Caki2 (cell line): ENCODE measurements at regions not wholly inside any gene's neighbourhood (a gene's known extent, or its start where the extent isn't known, plus 50 kb on each side); places are given as distances from the start of the nearest gene placed in this dataset.

Experiments
- DNase-seq: peaks from one replicate; pipeline ENCODE4 v3.0.0-alpha.2; 2015; ENCODE audit warnings: low read depth
- in situ Hi-C: cut with HindIII; loops from 2 replicates; pipeline ENCODE4 v1.10.0; 2016; ENCODE audit warnings: low sequenced_read_pairs, low pct_unique_long_range_greater_than_20kb, mixed read lengths

- no peak for DNase-seq
- in situ Hi-C loops, result no loop called here
These were observed 104.4 kb upstream of the CXCL14 start for GRCh38 chr5:135683189-135683588.

DNA sequence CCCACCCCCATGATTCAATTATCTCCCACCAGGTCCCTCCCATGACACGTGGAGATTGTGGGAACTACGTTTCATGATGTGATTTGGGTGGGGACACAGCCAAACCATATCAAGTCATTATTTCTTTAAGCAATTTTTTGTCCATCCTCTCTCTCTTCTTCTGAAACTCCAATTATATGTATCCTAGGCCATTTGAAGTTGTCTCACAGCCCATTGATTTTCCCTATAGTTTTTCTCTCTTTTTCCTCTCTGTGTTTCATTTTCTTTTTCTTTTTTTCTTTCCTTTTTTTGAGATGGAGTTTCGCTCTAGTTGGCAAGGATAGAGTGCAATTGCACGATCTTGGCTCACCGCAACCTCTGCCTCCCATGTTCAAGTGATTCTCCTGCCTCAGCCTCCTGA lies 101.9 kb upstream of the CXCL14 start:
- DNase-seq, result no peak
- in situ Hi-C loops, result no loop called here

- in situ Hi-C loops, result no loop called here
- DNase-seq, result no peak
These were observed 100.0 kb upstream of the CXCL14 start for GRCh38 chr5:135678640-135679268.

- in situ Hi-C loops, result no loop called here
These were observed 93.2 kb upstream of the CXCL14 start for GRCh38 chr5:135671966-135672365.

GRCh38 chr5:135671052-135671705 lies 92.4 kb upstream of the CXCL14 start:
- in situ Hi-C loops, result no loop called here
- DNase-seq, result no peak

More at GRCh38 chr5:135671966-135672365, 93.2 kb upstream of the CXCL14 start:
- no peak for DNase-seq

DNA sequence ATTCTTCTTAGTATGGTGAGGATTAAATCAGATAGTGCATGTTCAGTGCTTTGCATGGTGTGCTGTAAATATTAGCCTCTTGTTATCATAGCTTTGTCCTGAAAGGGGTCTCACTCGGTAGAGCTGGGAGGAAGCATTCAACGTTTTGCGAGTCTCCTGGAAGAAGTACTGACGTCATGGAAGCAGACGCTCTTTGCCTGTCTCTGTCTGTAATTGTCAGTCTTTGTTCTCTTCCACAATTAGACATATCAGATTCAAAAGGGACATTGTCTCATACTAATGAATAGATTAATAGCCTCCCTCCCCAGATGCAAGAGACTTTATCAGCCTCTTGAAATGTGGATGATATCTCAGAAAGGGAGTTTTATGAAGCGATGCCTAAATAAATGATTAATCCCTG lies 91.8 kb upstream of the CXCL14 start:
- in situ Hi-C loops, result no loop called here
- no peak for DNase-seq

- in situ Hi-C loops, result no loop called here
- no peak for DNase-seq
These were observed 90.6 kb upstream of the CXCL14 start for GRCh38 chr5:135669416-135669815.

DNA sequence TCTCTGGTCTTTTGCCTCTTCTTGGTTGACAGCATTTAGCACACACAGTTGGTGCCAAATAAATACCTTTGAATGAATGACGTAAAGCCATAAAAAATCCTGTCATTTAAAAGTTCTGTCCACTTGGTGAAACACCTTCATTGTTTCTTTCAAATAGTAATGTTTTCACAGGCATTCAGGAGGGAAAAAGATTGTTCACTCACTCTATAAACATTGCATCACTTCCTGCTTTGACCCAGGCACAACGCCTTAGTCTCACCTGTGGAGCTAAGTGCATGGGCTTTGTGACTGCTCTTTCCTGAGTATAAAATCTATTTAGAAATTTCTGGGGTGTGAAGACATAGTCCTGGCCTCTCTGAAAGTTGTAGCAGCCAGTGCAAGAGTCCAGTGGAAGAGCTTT lies 88.9 kb upstream of the CXCL14 start:
- in situ Hi-C loops, result no loop called here
- no peak for DNase-seq

DNA sequence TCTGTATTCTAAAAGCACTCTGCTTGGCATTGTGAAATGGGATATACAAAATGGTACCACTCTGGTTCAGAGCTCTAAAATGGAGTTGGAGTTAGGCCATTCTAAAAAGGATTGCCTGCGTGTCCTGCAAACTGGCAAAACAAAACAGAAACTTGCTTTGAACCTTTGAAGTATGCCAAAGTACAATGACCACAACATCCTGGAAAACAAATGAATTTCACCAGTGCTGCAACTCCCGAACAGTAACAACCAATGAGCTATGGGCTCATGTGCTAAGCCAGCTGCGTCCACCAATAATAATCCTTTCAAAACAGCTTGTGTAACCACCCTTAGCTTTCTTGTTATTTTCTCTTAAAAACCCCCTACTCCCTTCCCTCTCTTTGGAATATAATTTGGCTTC lies 88.4 kb upstream of the CXCL14 start:
- DNase-seq, result no peak
- in situ Hi-C loops, result no loop called here

DNA sequence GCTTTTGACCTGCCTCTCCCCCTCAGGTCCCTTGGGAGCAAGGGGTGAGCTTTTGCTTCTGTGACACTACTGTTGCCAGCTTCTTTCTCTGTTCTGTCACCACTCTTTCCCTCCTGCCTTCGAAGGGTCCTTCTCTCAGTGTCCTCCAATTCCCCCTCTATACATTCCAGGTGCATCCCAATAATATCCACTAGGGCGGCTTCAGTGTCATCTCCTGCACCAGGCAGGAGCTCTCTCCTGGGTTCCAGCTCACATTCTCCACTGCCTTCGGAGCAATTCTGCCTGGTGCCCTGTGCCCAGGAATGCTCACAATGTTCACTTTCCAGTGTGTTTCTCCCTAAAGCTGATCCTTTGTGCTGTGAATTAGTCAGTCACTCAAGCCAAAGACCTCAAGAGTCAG lies 83.9 kb upstream of the CXCL14 start:
- in situ Hi-C loops, result no loop called here
- no peak for DNase-seq

- in situ Hi-C loops, result no loop called here
- no peak for DNase-seq
These were observed 83.3 kb upstream of the CXCL14 start for GRCh38 chr5:135662061-135662481.

GRCh38 chr5:135660826-135661575 lies 82.2 kb upstream of the CXCL14 start:
- DNase-seq, result peak; percentile 57
- in situ Hi-C loops, result no loop called here

DNA sequence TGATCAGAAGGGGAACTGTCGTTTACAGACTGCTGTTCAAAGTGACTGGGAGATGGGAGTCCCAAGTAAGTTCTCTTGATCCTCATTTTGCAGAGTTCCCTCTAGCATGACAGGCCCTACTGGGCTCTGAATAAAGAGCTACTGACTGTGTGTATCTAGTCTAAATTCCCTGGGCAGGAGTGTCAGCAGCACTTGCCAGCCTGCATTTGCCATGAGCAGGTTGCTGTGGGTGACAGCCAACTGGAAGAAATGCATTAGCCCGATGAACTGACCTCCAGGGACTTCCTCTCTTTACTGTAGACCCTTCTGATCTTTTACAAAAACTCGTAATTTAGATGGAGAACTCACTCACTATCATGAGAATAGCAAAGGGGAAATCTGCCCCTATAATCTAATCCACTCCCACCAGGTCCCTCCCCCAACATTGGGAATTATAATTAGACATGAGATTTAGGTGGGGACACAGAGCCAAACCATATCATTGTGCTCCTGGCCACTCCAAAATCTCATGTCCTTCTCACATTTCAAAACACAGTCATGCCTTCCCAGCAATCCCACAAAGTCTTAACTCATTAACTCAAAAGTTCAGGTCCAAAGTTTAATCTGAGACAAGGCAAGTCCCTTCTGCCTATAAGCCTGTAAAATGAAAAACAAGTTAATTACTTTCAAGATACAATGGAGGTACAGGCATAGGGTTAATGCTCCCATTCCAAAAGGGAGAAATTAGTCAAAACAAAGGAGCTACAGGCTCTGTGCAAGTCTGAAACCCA lies 78.9 kb upstream of the CXCL14 start:
- in situ Hi-C loops, result no loop called here
- no peak for DNase-seq

DNA sequence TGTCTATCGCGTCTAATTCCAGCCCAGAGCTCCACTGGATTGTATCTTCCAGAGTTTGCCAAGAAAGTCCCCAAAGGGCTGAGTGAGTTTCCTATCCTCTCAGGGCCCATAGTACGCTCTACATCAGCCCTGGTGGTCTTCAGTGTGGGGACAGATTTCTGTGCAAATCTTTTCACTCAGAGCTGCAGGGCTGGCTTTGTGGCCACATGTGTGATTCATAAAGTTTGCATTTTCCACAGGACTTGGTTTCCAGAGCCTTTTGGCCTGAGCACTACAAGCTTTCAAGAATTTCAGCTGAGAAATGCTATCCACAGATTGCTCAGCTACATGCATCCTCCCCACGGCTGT lies 76.7 kb upstream of the CXCL14 start:
- DNase-seq, result no peak
- in situ Hi-C loops, result no loop called here

DNA sequence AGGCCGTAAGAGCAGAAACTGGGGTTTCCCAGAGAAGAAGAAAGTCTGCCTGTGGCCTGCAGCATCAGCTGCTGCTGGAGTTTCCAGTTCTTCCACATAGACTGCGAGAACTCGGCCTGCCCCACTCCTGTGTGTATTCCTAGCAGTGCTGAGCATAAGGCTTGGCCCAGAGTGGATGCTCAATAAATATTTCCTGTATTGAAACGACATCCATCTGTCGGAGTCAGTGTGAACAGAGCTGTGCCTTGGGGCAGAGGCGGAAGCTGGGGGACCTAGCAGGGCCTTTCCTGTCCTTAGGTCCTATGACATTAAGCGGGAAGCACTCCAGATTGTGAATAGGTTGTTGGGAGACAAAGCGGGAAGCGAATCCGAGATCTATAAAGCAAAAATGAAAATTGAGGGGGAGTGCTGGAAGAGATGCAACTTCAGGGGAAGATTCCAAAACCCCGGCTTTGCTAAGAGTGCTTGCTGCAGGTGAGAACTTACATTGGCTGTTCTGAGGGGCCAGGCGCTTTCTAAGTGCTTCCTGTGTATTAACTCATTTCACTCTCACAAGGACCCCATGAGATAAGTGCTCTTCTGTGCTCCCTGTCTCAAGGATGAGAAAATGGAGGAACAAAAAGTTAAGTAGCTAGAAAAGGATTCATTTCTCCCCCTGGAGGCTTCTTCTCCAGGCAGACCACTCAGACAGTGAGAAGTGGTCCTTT lies 76.1 kb upstream of the CXCL14 start:
- DNase-seq, result no peak
- in situ Hi-C loops, result no loop called here

DNA sequence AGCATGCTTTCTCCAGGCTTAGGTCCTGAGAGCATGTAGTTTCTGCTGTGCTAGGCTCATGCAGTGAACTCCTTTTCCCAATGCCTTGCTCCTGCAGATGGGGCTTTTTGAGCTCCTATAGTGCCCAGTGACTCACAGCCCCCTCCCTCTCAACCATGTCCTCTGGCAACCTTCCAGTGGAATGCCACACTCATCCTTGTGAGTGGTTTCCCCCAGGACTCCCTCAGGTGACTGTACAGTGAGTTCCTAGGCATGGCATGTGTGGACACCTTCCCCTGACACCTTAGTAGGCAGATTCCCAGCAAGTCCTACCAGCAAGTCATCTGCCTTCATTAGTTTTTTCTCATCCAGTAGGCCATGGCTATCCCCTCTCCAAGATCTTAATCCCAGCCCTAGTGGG lies 72.4 kb upstream of the CXCL14 start:
- in situ Hi-C loops, result no loop called here

DNA sequence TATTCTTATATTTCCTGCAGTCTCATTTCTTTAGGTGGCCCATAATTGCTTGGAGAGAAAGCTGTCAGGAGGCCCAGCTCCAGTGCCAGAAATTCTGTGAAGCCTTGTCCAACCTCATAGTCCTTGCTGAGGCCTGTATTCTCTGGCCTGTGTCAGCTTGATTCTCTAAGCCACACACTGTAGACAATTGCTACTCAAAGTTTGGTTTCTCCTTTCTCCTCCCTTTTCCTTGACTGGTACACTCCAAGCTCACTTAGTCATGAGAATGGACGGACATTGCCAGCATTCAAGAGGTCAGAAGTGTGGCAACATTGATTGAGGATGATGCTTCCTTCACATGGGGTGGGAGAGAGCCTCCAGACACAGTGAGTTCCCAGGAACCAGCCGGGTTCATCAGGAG lies 71.3 kb upstream of the CXCL14 start:
- no peak for DNase-seq
- in situ Hi-C loops, result no loop called here

More for the DNA sequence above, 72.4 kb upstream of the CXCL14 start:
- DNase-seq, result peak; percentile 60

DNA sequence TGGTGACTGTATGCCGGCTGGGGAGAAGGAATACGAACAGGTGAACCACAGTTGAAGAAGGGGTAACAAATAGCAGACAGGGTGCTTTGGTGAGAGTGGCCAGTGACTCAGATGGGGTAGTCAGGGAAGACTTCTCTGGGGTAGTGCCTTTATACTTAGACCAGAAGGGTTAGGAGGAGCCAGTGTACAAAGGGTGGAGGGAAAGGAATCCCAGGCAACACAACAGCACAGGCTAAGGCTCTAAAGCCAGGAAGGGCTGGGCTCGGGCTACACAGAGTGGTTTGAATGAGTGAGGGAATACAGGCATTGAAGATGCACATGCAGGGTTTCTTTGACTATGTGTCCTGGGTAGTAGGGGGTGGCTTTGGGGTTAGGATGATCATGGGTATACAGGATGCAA lies 70.6 kb upstream of the CXCL14 start:
- in situ Hi-C loops, result no loop called here
- DNase-seq, result no peak
